GM12878 (cell line): ENCODE measurements at regions not wholly inside any gene's neighbourhood (a gene's known extent, or its start where the extent isn't known, plus 50 kb on each side); places are given as distances from the start of the nearest gene placed in this dataset.

Experiments
- ATAC-seq: fragments of 200-7000 bp; cut with Tn5 transposase; 3 replicates; pipeline ENCODE4 v1.9.1; 2020; ENCODE audit warnings: mild to moderate bottlenecking, moderate library complexity
- BruUV-seq: library from RNA; stranded (reverse); fragments of 400-500 nt; replicated peaks from 2 replicates; lab custom pipeline; 2021; lab: Mats Ljungman, UMichigan
- CTCF ChIA-PET: fragments of 300-600 bp; sonication (Branson Sonifier 250); formaldehyde crosslinking; extraction: SDS; loops from one replicate; lab custom pipeline; 2021; ENCODE audit warnings: inconsistent platforms; lab: Yijun Ruan, JAX
- POLR2A ChIA-PET: fragments of 350-600 bp; formaldehyde crosslinking; extraction: SDS; loops from one replicate; lab custom pipeline; 2021; ENCODE audit warnings: inconsistent platforms; lab: Charles Lee
- RAD21 ChIA-PET: fragments of 300-600 bp; sonication (Branson Sonifier 250); formaldehyde crosslinking; loops from one replicate; lab custom pipeline; 2023; ENCODE audit warnings: antibody characterized with exemption; ENCODE audit not compliant: unreplicated experiment; lab: Charles Lee
- SMC1A ChIA-PET: fragments of 300-600 bp; sonication (Branson Sonifier 250); formaldehyde crosslinking; loops from one replicate; lab custom pipeline; 2023; ENCODE audit not compliant: unreplicated experiment, uncharacterized antibody; lab: Charles Lee
- DNase-seq: peaks from one replicate; pipeline ENCODE4 v3.0.0-alpha.2; 2011; ENCODE audit warnings: low read depth, low spot score
- FAIRE-seq: peaks from 3 replicates; lab custom pipeline; 2011; peaks lifted over from hg19 to GRCh38; lab: Jason Lieb, UNC
- H2AFZ ChIP-seq: 2 replicates; pipeline ENCODE4 v1.6.0; 2011; ENCODE audit warnings: low read depth, low read length, control low read depth; ENCODE audit not compliant: control insufficient read depth
- H3K27ac ChIP-seq: 2 replicates; pipeline ENCODE4 v1.5.1; 2011; ENCODE audit warnings: control low read depth; ENCODE audit not compliant: control insufficient read depth, insufficient read depth
- H3K27me3 ChIP-seq, 2 experiments: replicated peaks in 1 of 2; 2 replicates each; pipeline versions ENCODE4 v1.6.0 to v1.6.1; 2011; ENCODE audit warnings: low read length in 1 of 2; ENCODE audit not compliant: control insufficient read depth in 2 of 2, insufficient read depth in 2 of 2
- H3K36me3 ChIP-seq, 2 experiments: 2 replicates each; pipeline ENCODE4 v1.5.1; 2011; ENCODE audit warnings: low read length in 1 of 2; ENCODE audit not compliant: control insufficient read depth in 2 of 2, insufficient read depth in 2 of 2
- H3K4me1 ChIP-seq: 2 replicates; pipeline ENCODE4 v1.6.1; 2011; ENCODE audit warnings: mild to moderate bottlenecking, low read length, moderate library complexity, mixed read lengths; ENCODE audit not compliant: control insufficient read depth, insufficient read depth
- H3K4me2 ChIP-seq: 2 replicates; pipeline ENCODE4 v1.6.0; 2011; ENCODE audit warnings: control low read depth; ENCODE audit not compliant: control insufficient read depth, insufficient read depth
- H3K4me3 ChIP-seq: fragments of 200-600 bp; sonication (generic); 2 replicates; pipeline ENCODE4 v1.5.1; 2016
- H3K79me2 ChIP-seq: 2 replicates; pipeline ENCODE4 v1.6.0; 2011; ENCODE audit warnings: low read length; ENCODE audit not compliant: control insufficient read depth, insufficient read depth
- H3K9ac ChIP-seq: 2 replicates; pipeline ENCODE4 v1.8.0; 2011; ENCODE audit warnings: low read length, control low read depth, mixed read lengths; ENCODE audit not compliant: control insufficient read depth, insufficient read depth
- H3K9me3 ChIP-seq: replicated peaks from 3 replicates; pipeline ENCODE4 v1.5.1; 2011; ENCODE audit warnings: mild to moderate bottlenecking, low read length; ENCODE audit not compliant: control insufficient read depth, insufficient read depth
- H4K20me1 ChIP-seq: 2 replicates; pipeline ENCODE4 v1.6.0; 2011; ENCODE audit not compliant: control insufficient read depth, insufficient read depth
- BMI1 ChIP-seq: fragments of 450-650 bp; IDR thresholded peaks from 2 replicates; pipeline ENCODE4 v1.6.1; 2016; ENCODE audit warnings: mild to moderate bottlenecking, moderate library complexity, borderline replicate concordance
- CBX3 ChIP-seq: fragments of 200-600 bp; sonication (generic); IDR thresholded peaks from 2 replicates; pipeline ENCODE4 v1.6.1; 2016; ENCODE audit warnings: low read depth, borderline replicate concordance
- CBX5 ChIP-seq: sonication (generic); IDR thresholded peaks from 2 replicates; pipeline ENCODE4 v1.6.1; 2016; ENCODE audit warnings: low read depth, moderate library complexity, mild to moderate bottlenecking, inconsistent platforms
- FOXM1 ChIP-seq: IDR thresholded peaks from 2 replicates; pipeline ENCODE4 v1.6.1; 2012; ENCODE audit warnings: low read depth, mild to moderate bottlenecking, inconsistent platforms, low read length, moderate library complexity
- KAT2A ChIP-seq: conservative IDR thresholded peaks from 2 replicates; pipeline ENCODE4 v1.6.1; 2011; ENCODE audit warnings: low read depth, low read length; ENCODE audit not compliant: control insufficient read depth
- MEF2A ChIP-seq: IDR thresholded peaks from 2 replicates; pipeline ENCODE4 v1.6.1; 2011; ENCODE audit warnings: low read depth, mild to moderate bottlenecking, low read length, moderate library complexity; ENCODE audit not compliant: insufficient read depth
- MTA2 ChIP-seq: fragments of 450-650 bp; IDR thresholded peaks from 2 replicates; pipeline ENCODE4 v1.6.1; 2016; ENCODE audit warnings: low read depth, mild to moderate bottlenecking, moderate library complexity
- NFYA ChIP-seq: IDR thresholded peaks from 2 replicates; pipeline ENCODE4 v1.6.1; 2011; ENCODE audit warnings: low read depth, mild to moderate bottlenecking, low read length, improper control_type of control experiment, borderline replicate concordance
- NR2C1 ChIP-seq: fragments of 450-650 bp; IDR thresholded peaks from 2 replicates; pipeline ENCODE4 v1.6.1; 2017; ENCODE audit warnings: antibody characterized with exemption, mild to moderate bottlenecking, moderate library complexity
- PAX8 ChIP-seq: fragments of 450-650 bp; IDR thresholded peaks from 2 replicates; pipeline ENCODE4 v1.6.1; 2017; ENCODE audit warnings: mild to moderate bottlenecking, moderate library complexity
- PRDM15 ChIP-seq: fragments of 450-650 bp; formaldehyde crosslinking; IDR thresholded peaks from 2 replicates; pipeline ENCODE4 v1.4.0; 2020; ENCODE audit warnings: mild to moderate bottlenecking, moderate library complexity
- SREBF1 ChIP-seq: IDR thresholded peaks from 2 replicates; pipeline ENCODE4 v1.6.1; 2012; ENCODE audit warnings: mild to moderate bottlenecking, low read length
- ZBTB33 ChIP-seq: fragments of 450-650 bp; IDR thresholded peaks from 2 replicates; pipeline ENCODE4 v1.6.1; 2017; ENCODE audit warnings: mild to moderate bottlenecking
- ZNF622 ChIP-seq: fragments of 450-650 bp; IDR thresholded peaks from 2 replicates; pipeline ENCODE4 v1.6.1; 2017; ENCODE audit warnings: mild to moderate bottlenecking, inconsistent platforms
- WGBS: methylation state at CpG from one replicate; pipeline ENCODE4 v1.1.6; 2016; ENCODE audit warnings: low lambda C conversion rate; ENCODE audit not compliant: insufficient replicate concordance, insufficient coverage; ENCODE audit errors: missing lambda C conversion rate; 5-methylcytosine and 5-hydroxymethylcytosine counted together
- in situ Hi-C: fragments of 300-500 bp; cut with MboI; formaldehyde crosslinking; loops from 9 replicates; pipeline ENCODE4 v1.14.3; 2018; ENCODE audit warnings: mixed read lengths
- intact Hi-C: fragments of 100-400 bp; cut with micrococcal nuclease; formaldehyde crosslinking; loops from one replicate; pipeline ENCODE4 v1.14.2; 2022; ENCODE audit not compliant: unreplicated experiment

GRCh38 chr5:2006971-2007291 lies 124.2 kb upstream of the IRX4 start:
- SMC1A ChIA-PET, result no interaction called here
- ATAC-seq (no peak), DNase-seq (no peak), FAIRE-seq (no peak)
- RAD21 ChIA-PET, result no interaction called here
- no peaks in the 10 kb centered on the region for H3K4me1 ChIP-seq
- H3K9me3 ChIP-seq, result no peaks in the 10 kb centered on the region
- CTCF ChIA-PET, result interaction anchor here (1.2 kb wide), 1 partner anchor 34 kb away, joined by 4 read pairs; no protein-coding TSS in a partner anchor
- intact Hi-C loops, result no loop called here
- H3K79me2 ChIP-seq, result no peaks in the 10 kb centered on the region
- in situ Hi-C loops, result no loop called here
- no peaks in the 10 kb centered on the region for H4K20me1 ChIP-seq
- H3K4me3 ChIP-seq, result no peak overlapping the region
- H3K9ac ChIP-seq, result no peak overlapping the region
- no peaks in the 10 kb centered on the region for H3K36me3 ChIP-seq
- H3K27ac ChIP-seq, result no peak overlapping the region
- no peaks in the 10 kb centered on the region; a peak in 2 of 4 replicates for H3K27me3 ChIP-seq
- POLR2A ChIA-PET, result no interaction called here
- TF ChIP-seq NR2C1 (no peak), ZBTB33 (no peak), ZNF622 (no peak), PRDM15 (CRISPR knock-in tag) (no peak), KAT2A (no peak), FOXM1 (no peak), SREBF1 (no peak), MTA2 (no peak), NFYA (no peak), BMI1 (no peak), PAX8 (no peak), CBX3 (no peak), CBX5 (no peak), MEF2A (no peak)
- whole genome bisulfite sequencing, result 67% methylated on average over 14 of the region's 14 CpGs
- BruUV-seq, result no TSS peak
- H3K4me2 ChIP-seq, result no peak overlapping the region
- H2AFZ ChIP-seq, result no peak overlapping the region
